H9 (cell line): ENCODE measurements at regions not wholly inside any gene's neighbourhood (a gene's known extent, or its start where the extent isn't known, plus 50 kb on each side); places are given as distances from the start of the nearest gene placed in this dataset.

Experiments used
- DNase-seq: peaks from one replicate; pipeline ENCODE4 v3.0.0-alpha.2; 2017
- H2AFZ ChIP-seq: one replicate; pipeline ENCODE4 v1.6.1; 2013; ENCODE audit warnings: mild to moderate bottlenecking, low read length, control low read depth, moderate library complexity
- H2AK5ac ChIP-seq: 2 replicates; pipeline ENCODE4 v1.6.1; 2013; ENCODE audit warnings: low read length, control low read depth, mixed read lengths; ENCODE audit not compliant: insufficient read length
- H2BK120ac ChIP-seq: one replicate; pipeline ENCODE4 v1.6.1; 2013; ENCODE audit warnings: low read depth, mild to moderate bottlenecking, low read length, control low read depth, inconsistent platforms; ENCODE audit not compliant: poor library complexity, severe bottlenecking
- H2BK12ac ChIP-seq: 2 replicates; pipeline ENCODE4 v1.6.1; 2013; ENCODE audit warnings: low read length, control low read depth, mixed read lengths, low read depth; ENCODE audit not compliant: insufficient read length
- H2BK15ac ChIP-seq: 2 replicates; pipeline ENCODE4 v1.6.1; 2013; ENCODE audit warnings: low read depth, low read length, control low read depth
- H2BK20ac ChIP-seq: one replicate; pipeline ENCODE4 v1.6.1; 2013; ENCODE audit warnings: low read depth, mild to moderate bottlenecking, low read length, control low read depth, inconsistent platforms; ENCODE audit not compliant: poor library complexity, severe bottlenecking
- H2BK5ac ChIP-seq: 2 replicates; pipeline ENCODE4 v1.6.1; 2013; ENCODE audit warnings: low read length, control low read depth, mixed read lengths; ENCODE audit not compliant: insufficient read length
- H3K14ac ChIP-seq: 2 replicates; pipeline ENCODE4 v1.6.1; 2013; ENCODE audit warnings: low read length, control low read depth; ENCODE audit not compliant: insufficient read depth
- H3K18ac ChIP-seq: 2 replicates; pipeline ENCODE4 v1.6.1; 2013; ENCODE audit warnings: low read depth, mild to moderate bottlenecking, mixed read lengths, low read length, control low read depth; ENCODE audit not compliant: insufficient read length
- H3K23ac ChIP-seq: 2 replicates; pipeline ENCODE4 v1.6.1; 2013; ENCODE audit warnings: low read length, control low read depth, mixed read lengths, low read depth; ENCODE audit not compliant: insufficient read length
- H3K23me2 ChIP-seq: 2 replicates; pipeline ENCODE4 v1.6.1; 2013; ENCODE audit warnings: low read depth, mild to moderate bottlenecking, mixed read lengths, low read length, control low read depth; ENCODE audit not compliant: insufficient read length, poor library complexity, severe bottlenecking
- H3K27ac ChIP-seq: 2 replicates; pipeline ENCODE4 v1.5.1; 2013; ENCODE audit warnings: low read length, control low read depth, mixed read lengths, low read depth; ENCODE audit not compliant: insufficient read length
- H3K27me3 ChIP-seq: 2 replicates; pipeline ENCODE4 v1.6.1; 2013; ENCODE audit warnings: low read length, control low read depth, inconsistent platforms; ENCODE audit not compliant: insufficient read depth
- H3K4ac ChIP-seq: 2 replicates; pipeline ENCODE4 v1.6.1; 2013; ENCODE audit warnings: low read depth, mild to moderate bottlenecking, control low read depth, inconsistent platforms, low read length, moderate library complexity
- H3K4me1 ChIP-seq: 2 replicates; pipeline ENCODE4 v1.6.1; 2013; ENCODE audit warnings: low read length, control low read depth, inconsistent platforms; ENCODE audit not compliant: insufficient read depth
- H3K4me2 ChIP-seq: 2 replicates; pipeline ENCODE4 v1.6.1; 2013; ENCODE audit warnings: low read length, control low read depth, mixed read lengths; ENCODE audit not compliant: insufficient read length, insufficient read depth
- H3K56ac ChIP-seq: 2 replicates; pipeline ENCODE4 v1.6.1; 2013; ENCODE audit warnings: low read depth, mild to moderate bottlenecking, mixed read lengths, low read length, control low read depth; ENCODE audit not compliant: insufficient read length
- H3K79me1 ChIP-seq: 2 replicates; pipeline ENCODE4 v1.6.1; 2013; ENCODE audit warnings: low read depth, mild to moderate bottlenecking, moderate library complexity, low read length, control low read depth, inconsistent platforms; ENCODE audit not compliant: insufficient read depth, poor library complexity, severe bottlenecking
- H3K79me2 ChIP-seq: 2 replicates; pipeline ENCODE4 v1.6.1; 2013; ENCODE audit warnings: low read length, control low read depth, inconsistent platforms; ENCODE audit not compliant: insufficient read depth
- H3K9ac ChIP-seq: 2 replicates; pipeline ENCODE4 v1.6.1; 2013; ENCODE audit warnings: low read length, control low read depth, mixed read lengths; ENCODE audit not compliant: insufficient read length; ENCODE audit errors: extremely low read depth
- H3K9me3 ChIP-seq: one replicate; pipeline ENCODE4 v1.6.1; 2013; ENCODE audit warnings: low read depth, low read length, inconsistent platforms; ENCODE audit not compliant: control insufficient read depth
- H3T11ph ChIP-seq: one replicate; pipeline ENCODE4 v1.6.1; 2013; ENCODE audit warnings: mild to moderate bottlenecking, low read length, control low read depth, inconsistent platforms
- H4K20me1 ChIP-seq: one replicate; pipeline ENCODE4 v1.6.1; 2013; ENCODE audit not compliant: control insufficient read depth, insufficient read length, insufficient read depth
- H4K5ac ChIP-seq: 2 replicates; pipeline ENCODE4 v1.6.1; 2013; ENCODE audit warnings: low read depth, mild to moderate bottlenecking, mixed read lengths, low read length, control low read depth; ENCODE audit not compliant: insufficient read length
- H4K8ac ChIP-seq: replicated peaks from 2 replicates; pipeline ENCODE4 v1.6.1; 2013; ENCODE audit warnings: low read length, control low read depth, mixed read lengths, low read depth; ENCODE audit not compliant: insufficient read length
- H4K91ac ChIP-seq: 2 replicates; pipeline ENCODE4 v1.6.1; 2013; ENCODE audit warnings: low read depth, mild to moderate bottlenecking, moderate library complexity, mixed read lengths, low read length, control low read depth; ENCODE audit not compliant: insufficient read length
- H3K27ac Mint-ChIP-seq, 3 experiments: 2 replicates in 2 of 3; 3 replicates in 1 of 3; pipeline ENCODE4 v1.8.0; 2020 to 2021; ENCODE audit warnings: mixed read lengths in 3 of 3, mild to moderate bottlenecking in 1 of 3, moderate library complexity in 1 of 3
- H3K27me3 Mint-ChIP-seq: 2 replicates; pipeline ENCODE4 v1.8.0; 2021; ENCODE audit warnings: low read depth, mild to moderate bottlenecking, moderate library complexity, mixed read lengths
- H3K36me3 Mint-ChIP-seq, 3 experiments: 2 replicates in 2 of 3; 3 replicates in 1 of 3; pipeline ENCODE4 v1.8.0; 2020 to 2021; ENCODE audit warnings: low read depth in 3 of 3, mixed read lengths in 3 of 3; ENCODE audit not compliant: insufficient read depth in 1 of 3
- H3K4me1 Mint-ChIP-seq, 2 experiments: 2 replicates each; pipeline ENCODE4 v1.8.0; 2020; ENCODE audit warnings: mixed read lengths in 2 of 2
- H3K4me3 Mint-ChIP-seq, 2 experiments: 2 replicates in 1 of 2; 3 replicates in 1 of 2; pipeline ENCODE4 v1.8.0; 2020 to 2021; ENCODE audit warnings: mild to moderate bottlenecking in 2 of 2, mixed read lengths in 2 of 2, moderate library complexity in 1 of 2
- H3K9me3 Mint-ChIP-seq, 2 experiments: 2 replicates in 1 of 2; 3 replicates in 1 of 2; pipeline ENCODE4 v1.8.0; 2020; ENCODE audit warnings: mild to moderate bottlenecking in 2 of 2, mixed read lengths in 2 of 2, moderate library complexity in 1 of 2
- WGBS: extraction: QIAGEN DNeasy Blood & Tissue Kit; methylation state at CpG from one replicate; pipeline ENCODE4 v1.1.7; 2013; ENCODE audit warnings: missing lambda C conversion rate, low lambda C conversion rate, mixed read lengths; ENCODE audit not compliant: insufficient read length; ENCODE audit errors: extremely low coverage; 5-methylcytosine and 5-hydroxymethylcytosine counted together
- TF ChIP-seq, protein P1 (sequence below): fragments of 200-600 bp; sonication (generic); conservative IDR thresholded peaks from 3 replicates; pipeline ENCODE4 v1.8.0; 2021; ENCODE audit warnings: antibody characterized with exemption, mild to moderate bottlenecking

DNA sequence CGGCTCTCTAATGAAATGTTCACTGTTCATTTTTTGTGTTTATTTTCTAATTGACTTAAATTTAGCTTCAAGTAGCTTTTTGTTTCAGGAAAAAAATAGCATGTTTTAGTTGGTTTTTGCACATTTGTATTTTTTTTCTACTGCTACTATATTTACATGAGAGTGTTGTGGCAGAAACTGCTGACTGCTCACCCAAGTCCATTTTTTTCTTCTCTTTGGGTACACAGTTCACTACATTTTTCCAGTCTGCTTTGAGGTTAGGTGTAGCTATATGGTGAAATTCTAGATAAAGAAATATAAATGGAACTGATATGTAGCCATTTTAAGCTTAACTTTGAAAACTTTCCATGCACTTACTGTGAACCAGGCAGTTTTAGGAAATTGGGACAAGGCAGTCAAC is 216.7 kb upstream of the C11orf87 start:
- Histone ChIP-seq H3K14ac (no peak overlapping the region), H3K18ac (no peak overlapping the region), H2BK20ac (no peak overlapping the region), H2AFZ (no peak overlapping the region), H3T11ph (no peak overlapping the region), H4K91ac (no peak overlapping the region), H3K23ac (no peak overlapping the region), H2BK120ac (no peak overlapping the region), H3K9me3 (no peaks in the 10 kb centered on the region), H3K27me3 (no peaks in the 10 kb centered on the region), H3K27ac (no peak overlapping the region), H3K4me1 (no peaks in the 10 kb centered on the region), H2AK5ac (no peak overlapping the region), H4K20me1 (no peaks in the 10 kb centered on the region), H3K4ac (no peak overlapping the region), H4K8ac (no peak overlapping the region), H3K79me1 (no peaks in the 10 kb centered on the region), H3K79me2 (no peaks in the 10 kb centered on the region), H2BK12ac (no peak overlapping the region), H3K4me2 (no peak overlapping the region), H2BK5ac (no peak overlapping the region), H3K9ac (no peak overlapping the region), H3K56ac (no peak overlapping the region), H2BK15ac (no peak overlapping the region), H4K5ac (no peak overlapping the region), H3K23me2 (no peaks in the 10 kb centered on the region)
- no peak overlapping the region for H3K4me3 Mint-ChIP-seq
- TF ChIP-seq, protein P1, sequence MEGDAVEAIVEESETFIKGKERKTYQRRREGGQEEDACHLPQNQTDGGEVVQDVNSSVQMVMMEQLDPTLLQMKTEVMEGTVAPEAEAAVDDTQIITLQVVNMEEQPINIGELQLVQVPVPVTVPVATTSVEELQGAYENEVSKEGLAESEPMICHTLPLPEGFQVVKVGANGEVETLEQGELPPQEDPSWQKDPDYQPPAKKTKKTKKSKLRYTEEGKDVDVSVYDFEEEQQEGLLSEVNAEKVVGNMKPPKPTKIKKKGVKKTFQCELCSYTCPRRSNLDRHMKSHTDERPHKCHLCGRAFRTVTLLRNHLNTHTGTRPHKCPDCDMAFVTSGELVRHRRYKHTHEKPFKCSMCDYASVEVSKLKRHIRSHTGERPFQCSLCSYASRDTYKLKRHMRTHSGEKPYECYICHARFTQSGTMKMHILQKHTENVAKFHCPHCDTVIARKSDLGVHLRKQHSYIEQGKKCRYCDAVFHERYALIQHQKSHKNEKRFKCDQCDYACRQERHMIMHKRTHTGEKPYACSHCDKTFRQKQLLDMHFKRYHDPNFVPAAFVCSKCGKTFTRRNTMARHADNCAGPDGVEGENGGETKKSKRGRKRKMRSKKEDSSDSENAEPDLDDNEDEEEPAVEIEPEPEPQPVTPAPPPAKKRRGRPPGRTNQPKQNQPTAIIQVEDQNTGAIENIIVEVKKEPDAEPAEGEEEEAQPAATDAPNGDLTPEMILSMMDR, result no peak
- peaks cover 0 to 8% (median 6%) of the 10 kb centered on the region in 3 experiments; a peak in 5 of 7 replicates for H3K36me3 Mint-ChIP-seq
- no peak for DNase-seq
- no CpG with 5 or more reads among the region's 1 CpG for WGBS
- no peaks in the 10 kb centered on the region for H3K4me1 Mint-ChIP-seq
- peaks cover 10 to 14% of the 10 kb centered on the region in 2 experiments for H3K9me3 Mint-ChIP-seq
- no peaks in the 10 kb centered on the region for H3K27me3 Mint-ChIP-seq
- H3K27ac Mint-ChIP-seq, result no peak overlapping the region
